Stomach (tissue), 8 donors: ENCODE measurements at regions not wholly inside any gene's neighbourhood (a gene's known extent, or its start where the extent isn't known, plus 50 kb on each side); places are given as distances from the start of the nearest gene placed in this dataset.

Source experiments
- DNase-seq, 2 donors: peaks; one replicate each; pipeline versions ENCODE4 v3.0.0 to v3.0.0-alpha.2; 2013 to 2019
- H3K27ac ChIP-seq, 5 donors: fragments of 200-600 bp in 4 of 5; sonication (generic) in 4 of 5; one replicate each; pipeline ENCODE4 v1.5.1; 2013 to 2019; ENCODE audit warnings: mild to moderate bottlenecking in 1 of 5, moderate library complexity in 1 of 5
- H3K27me3 ChIP-seq, 3 donors: fragments of 200-600 bp; sonication (generic); one replicate each; pipeline ENCODE4 v1.5.1; 2017 to 2019; ENCODE audit warnings: mixed run types in 1 of 3
- H3K36me3 ChIP-seq, 4 donors: fragments of 200-600 bp; sonication (generic); 1 replicate in 3 of 4; 2 replicates in 1 of 4; pipeline ENCODE4 v1.5.1; 2016 to 2019
- H3K4me1 ChIP-seq, 4 donors: fragments of 200-600 bp; sonication (generic); one replicate each; pipeline ENCODE4 v1.5.1; 2016 to 2019
- H3K4me3 ChIP-seq, 4 donors: fragments of 200-600 bp; sonication (generic) in 3 of 4; one replicate each; pipeline ENCODE4 v1.5.1; 2016 to 2019; ENCODE audit warnings: mild to moderate bottlenecking in 1 of 4
- H3K9me3 ChIP-seq, 4 donors: fragments of 200-600 bp; sonication (generic); one replicate each; pipeline ENCODE4 v1.5.1; 2016 to 2019
- EP300 ChIP-seq: sonication (generic); formaldehyde crosslinking; IDR thresholded peaks from one replicate; pipeline ENCODE4 v1.6.1; 2017; ENCODE audit warnings: antibody characterized with exemption
- POLR2A ChIP-seq, 4 donors: fragments of 450-650 bp; IDR thresholded peaks; one replicate each; pipeline ENCODE4 v1.6.1; 2016; ENCODE audit warnings: antibody characterized with exemption in 4 of 4, control low read depth in 2 of 4, mild to moderate bottlenecking in 1 of 4, moderate library complexity in 1 of 4
- POLR2AphosphoS5 ChIP-seq, 3 donors: sonication (generic); formaldehyde crosslinking; IDR thresholded peaks; one replicate each; pipeline ENCODE4 v1.6.1; 2016; ENCODE audit warnings: antibody characterized with exemption in 3 of 3
- WGBS, 5 donors: extraction: QIAGEN DNeasy Blood & Tissue Kit in 3 of 5; methylation state at CpG; one replicate each; pipeline versions ENCODE4 v1.1.5 to v1.1.7; 2013 to 2018; 5-methylcytosine and 5-hydroxymethylcytosine counted together
- intact Hi-C: fragments of 100-400 bp; cut with DNase I; formaldehyde crosslinking; loops from one replicate; pipeline ENCODE4 v1.15.1; 2023; ENCODE audit warnings: low total_unique reads
- TF ChIP-seq, protein P1 (sequence below), 7 experiments: fragments of 450-650 bp in 4 of 7; fragments of 200-600 bp in 3 of 7; sonication (generic) in 3 of 7; IDR thresholded peaks; one replicate each; pipeline ENCODE4 v1.5.1; 2016 to 2019; ENCODE audit warnings: antibody characterized with exemption in 7 of 7, control low read depth in 2 of 7, mild to moderate bottlenecking in 1 of 7
- donor health status: healthy with polysubstance abuse.
- donor health status: Bipolar disorder and iron deficiency.
- donor health status: healthy.

DNA sequence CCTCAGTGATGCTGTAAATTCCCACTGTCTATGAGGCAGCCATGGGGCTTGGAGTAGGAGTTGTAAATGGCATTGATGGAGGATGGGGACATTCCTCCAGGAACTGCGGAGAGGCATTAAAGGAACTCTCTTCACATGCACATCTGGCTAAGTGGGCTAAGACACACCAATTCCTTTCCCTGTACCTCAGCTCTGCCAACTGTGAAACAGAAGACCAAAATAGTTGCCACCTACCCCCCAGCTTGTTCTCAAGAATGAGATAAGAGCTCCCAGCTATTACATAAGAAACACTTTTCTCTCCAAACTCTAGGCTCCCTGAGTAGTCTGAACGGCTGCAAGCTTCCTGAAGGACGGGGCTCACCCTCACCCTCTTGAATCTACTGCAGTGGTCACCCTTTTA lies 144.6 kb upstream of the SLC30A5 start:
- Histone ChIP-seq H3K9me3 (no peaks in the 10 kb centered on the region), H3K4me1 (peaks cover 0 to 7% (median 0%) of the 10 kb centered on the region in 4 donors), H3K36me3 (no peaks in the 10 kb centered on the region), H3K27me3 (no peaks in the 10 kb centered on the region), H3K4me3 (no peak overlapping the region), H3K27ac (no peak overlapping the region)
- no peak for DNase-seq
- intact Hi-C loops: no loop called here
- TF ChIP-seq POLR2A (IDR thresholded peaks at IDR 0.05) (no peak), EP300 (no peak), POLR2AphosphoS5 (IDR thresholded peaks at IDR 0.05) (no peak)
- TF ChIP-seq, protein P1, sequence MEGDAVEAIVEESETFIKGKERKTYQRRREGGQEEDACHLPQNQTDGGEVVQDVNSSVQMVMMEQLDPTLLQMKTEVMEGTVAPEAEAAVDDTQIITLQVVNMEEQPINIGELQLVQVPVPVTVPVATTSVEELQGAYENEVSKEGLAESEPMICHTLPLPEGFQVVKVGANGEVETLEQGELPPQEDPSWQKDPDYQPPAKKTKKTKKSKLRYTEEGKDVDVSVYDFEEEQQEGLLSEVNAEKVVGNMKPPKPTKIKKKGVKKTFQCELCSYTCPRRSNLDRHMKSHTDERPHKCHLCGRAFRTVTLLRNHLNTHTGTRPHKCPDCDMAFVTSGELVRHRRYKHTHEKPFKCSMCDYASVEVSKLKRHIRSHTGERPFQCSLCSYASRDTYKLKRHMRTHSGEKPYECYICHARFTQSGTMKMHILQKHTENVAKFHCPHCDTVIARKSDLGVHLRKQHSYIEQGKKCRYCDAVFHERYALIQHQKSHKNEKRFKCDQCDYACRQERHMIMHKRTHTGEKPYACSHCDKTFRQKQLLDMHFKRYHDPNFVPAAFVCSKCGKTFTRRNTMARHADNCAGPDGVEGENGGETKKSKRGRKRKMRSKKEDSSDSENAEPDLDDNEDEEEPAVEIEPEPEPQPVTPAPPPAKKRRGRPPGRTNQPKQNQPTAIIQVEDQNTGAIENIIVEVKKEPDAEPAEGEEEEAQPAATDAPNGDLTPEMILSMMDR (IDR thresholded peaks at IDR 0.05): no peak
- WGBS, 5 donors: 61 to 80% (median 73%) methylated on average over 3 of the region's 3 CpGs

DNA sequence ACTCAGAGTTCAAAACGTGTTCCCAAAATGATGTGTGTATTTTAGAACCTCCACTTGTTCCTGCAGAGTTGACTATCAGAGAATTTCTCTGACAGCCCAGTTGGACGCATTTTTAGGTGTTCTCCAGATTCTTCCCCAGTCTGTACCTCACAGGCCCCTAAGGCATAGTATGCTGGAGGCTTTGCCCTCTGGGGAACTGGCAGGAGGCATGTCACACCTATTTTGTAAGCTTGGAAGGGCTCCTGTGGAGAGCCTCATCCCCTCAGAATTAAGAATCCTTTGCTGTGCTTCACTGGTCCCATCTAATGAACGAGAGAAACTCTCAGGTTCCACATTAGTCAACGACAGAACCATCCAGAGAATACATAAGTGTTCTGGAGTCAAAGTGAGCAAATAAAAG lies 144.1 kb upstream of the SLC30A5 start:
- peaks cover 0 to 7% (median 0%) of the 10 kb centered on the region in 4 donors for H3K4me1 ChIP-seq
- no peak overlapping the region for H3K27ac ChIP-seq
- no peaks in the 10 kb centered on the region for H3K9me3 ChIP-seq
- WGBS, 5 donors: 34 to 56% (median 49%) methylated on average over 4 of the region's 4 CpGs
- DNase-seq: no peak
- no peak for TF ChIP-seq POLR2A (IDR thresholded peaks at IDR 0.05)
- no peak for TF ChIP-seq POLR2AphosphoS5 (IDR thresholded peaks at IDR 0.05)
- TF ChIP-seq EP300: no peak
- TF ChIP-seq, protein P1 (IDR thresholded peaks at IDR 0.05): no peak
- no peaks in the 10 kb centered on the region for H3K36me3 ChIP-seq
- intact Hi-C loops: no loop called here
- no peak overlapping the region for H3K4me3 ChIP-seq
- no peaks in the 10 kb centered on the region for H3K27me3 ChIP-seq

DNA sequence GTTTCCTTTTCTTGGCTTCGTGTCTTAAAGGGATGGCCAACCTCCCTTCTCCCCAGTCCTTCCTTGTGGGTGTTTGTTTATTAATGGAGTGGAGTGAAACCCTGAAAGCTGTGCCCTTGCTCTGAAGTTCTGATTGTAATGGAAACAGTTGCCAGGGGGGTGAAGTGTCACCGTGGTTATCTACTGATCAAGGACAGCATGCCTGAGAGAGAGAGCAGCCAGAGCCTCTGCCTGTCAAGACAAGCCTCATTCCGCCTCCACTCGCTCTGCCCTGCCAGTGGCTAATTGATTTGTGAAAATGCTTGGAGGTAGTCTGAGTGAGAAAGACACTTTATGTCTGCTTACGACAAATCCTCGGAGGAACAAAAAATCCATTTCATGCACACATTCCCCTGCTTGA lies 143.7 kb upstream of the SLC30A5 start:
- 47 to 68% (median 58%) methylated on average over 6 of the region's 6 CpGs for WGBS, 5 donors
- DNase-seq: peak in 1 of 2 donors; percentile 27

DNA sequence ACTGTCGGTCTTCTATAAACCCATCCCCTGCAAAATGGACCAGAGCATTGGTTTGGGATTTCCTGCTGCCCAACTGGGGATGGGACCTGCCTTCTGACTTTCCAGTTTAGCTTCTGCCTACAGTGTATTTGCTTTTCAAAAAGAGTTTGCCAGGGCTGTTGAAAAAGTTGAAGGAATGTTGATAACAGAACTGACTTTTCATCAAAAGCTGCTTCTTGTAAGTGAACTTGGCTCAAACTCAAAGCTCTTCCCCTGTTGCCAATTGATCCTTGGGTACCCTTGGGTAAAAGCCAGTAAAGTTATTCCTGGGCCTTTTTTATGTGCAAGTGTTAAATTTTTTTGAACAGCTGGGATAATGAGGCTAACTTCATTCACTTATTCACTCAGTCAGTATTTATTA lies 142.9 kb upstream of the SLC30A5 start:
- H3K4me3 ChIP-seq: no peak overlapping the region
- TF ChIP-seq, protein P1 (IDR thresholded peaks at IDR 0.05): no peak
- TF ChIP-seq POLR2A (IDR thresholded peaks at IDR 0.05) (no peak), EP300 (no peak), POLR2AphosphoS5 (IDR thresholded peaks at IDR 0.05) (no peak)
- no peak overlapping the region for H3K27ac ChIP-seq
- 72 to 84% (median 82%) methylated on average over 1 of the region's 1 CpG for WGBS, 5 donors
- no peaks in the 10 kb centered on the region for H3K36me3 ChIP-seq
- no peaks in the 10 kb centered on the region for H3K27me3 ChIP-seq
- no peak for DNase-seq
- intact Hi-C loops: no loop called here
- peaks cover 0 to 7% (median 0%) of the 10 kb centered on the region in 4 donors for H3K4me1 ChIP-seq
- H3K9me3 ChIP-seq: no peaks in the 10 kb centered on the region

More for the DNA sequence above, 143.7 kb upstream of the SLC30A5 start:
- no peaks in the 10 kb centered on the region for H3K36me3 ChIP-seq
- H3K27me3 ChIP-seq: no peaks in the 10 kb centered on the region
- H3K4me1 ChIP-seq: peaks cover 0 to 7% (median 0%) of the 10 kb centered on the region in 4 donors
- H3K4me3 ChIP-seq: no peak overlapping the region
- no peaks in the 10 kb centered on the region for H3K9me3 ChIP-seq
- H3K27ac ChIP-seq: no peak overlapping the region
- intact Hi-C loops: no loop called here
- TF ChIP-seq, protein P1 (IDR thresholded peaks at IDR 0.05): no peak
- no peak for TF ChIP-seq POLR2A (IDR thresholded peaks at IDR 0.05)
- no peak for TF ChIP-seq POLR2AphosphoS5 (IDR thresholded peaks at IDR 0.05)
- TF ChIP-seq EP300: no peak
